ENCODE measurements at regions not wholly inside any gene's neighbourhood (a gene's known extent, or its start where the extent isn't known, plus 50 kb on each side); places are given as distances from the start of the nearest gene placed in this dataset.

DNA sequence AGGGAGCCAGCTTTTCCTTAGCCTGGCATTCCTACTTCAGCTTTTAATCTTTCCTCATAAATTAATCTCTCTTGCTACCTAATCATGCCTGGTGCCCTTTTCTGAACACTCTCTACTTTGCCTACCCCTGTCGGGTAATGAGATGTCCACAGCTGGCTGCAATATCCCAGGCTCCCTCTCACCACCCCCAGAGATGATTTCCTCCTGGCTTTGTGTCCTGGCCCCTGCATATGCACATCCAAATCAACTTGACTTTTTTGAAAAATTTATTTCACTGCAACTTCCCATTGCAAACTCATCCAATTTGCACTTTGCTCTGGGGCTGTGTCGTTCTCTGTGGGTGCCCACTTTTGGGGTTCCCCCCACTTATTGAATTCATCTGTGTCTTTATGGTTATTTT, 218.1 kb upstream of the SKOR2 start:
- TF ChIP-seq, protein P1, sequence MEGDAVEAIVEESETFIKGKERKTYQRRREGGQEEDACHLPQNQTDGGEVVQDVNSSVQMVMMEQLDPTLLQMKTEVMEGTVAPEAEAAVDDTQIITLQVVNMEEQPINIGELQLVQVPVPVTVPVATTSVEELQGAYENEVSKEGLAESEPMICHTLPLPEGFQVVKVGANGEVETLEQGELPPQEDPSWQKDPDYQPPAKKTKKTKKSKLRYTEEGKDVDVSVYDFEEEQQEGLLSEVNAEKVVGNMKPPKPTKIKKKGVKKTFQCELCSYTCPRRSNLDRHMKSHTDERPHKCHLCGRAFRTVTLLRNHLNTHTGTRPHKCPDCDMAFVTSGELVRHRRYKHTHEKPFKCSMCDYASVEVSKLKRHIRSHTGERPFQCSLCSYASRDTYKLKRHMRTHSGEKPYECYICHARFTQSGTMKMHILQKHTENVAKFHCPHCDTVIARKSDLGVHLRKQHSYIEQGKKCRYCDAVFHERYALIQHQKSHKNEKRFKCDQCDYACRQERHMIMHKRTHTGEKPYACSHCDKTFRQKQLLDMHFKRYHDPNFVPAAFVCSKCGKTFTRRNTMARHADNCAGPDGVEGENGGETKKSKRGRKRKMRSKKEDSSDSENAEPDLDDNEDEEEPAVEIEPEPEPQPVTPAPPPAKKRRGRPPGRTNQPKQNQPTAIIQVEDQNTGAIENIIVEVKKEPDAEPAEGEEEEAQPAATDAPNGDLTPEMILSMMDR (IDR thresholded peaks at IDR 0.05; ENCODE audit: insufficient read depth, low read depth, low read length, missing control alignments) = no peak
- no peak overlapping the region for H3K4me3 ChIP-seq (ENCODE audit: low read depth, low read length)
- no peak for DNase-seq (ENCODE audit: low read depth)

DNA sequence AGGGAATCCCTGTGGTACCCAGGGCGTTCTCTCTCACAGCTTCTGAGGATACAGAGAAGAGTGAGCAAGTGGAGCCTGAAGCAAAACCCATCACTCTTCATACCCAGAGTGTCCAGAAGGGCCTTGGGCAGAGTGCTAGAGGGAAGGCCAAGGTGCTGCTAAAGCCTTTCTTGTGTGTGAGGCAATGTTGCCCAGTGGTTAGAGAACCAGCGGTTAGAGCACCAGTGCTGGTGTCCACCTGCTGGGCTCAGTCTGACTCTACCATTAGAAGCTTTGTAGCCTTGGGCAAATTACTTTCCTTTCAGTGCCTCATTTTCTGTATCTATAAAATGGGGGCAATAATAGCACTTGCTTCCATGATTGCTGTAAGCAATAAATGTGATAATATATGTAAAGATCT, 210.5 kb upstream of the SKOR2 start:
- no peak for DNase-seq (ENCODE audit: low read depth)
- TF ChIP-seq, protein P1 (IDR thresholded peaks at IDR 0.05; ENCODE audit: insufficient read depth, low read depth, low read length, missing control alignments) = no peak
- no peak overlapping the region for H3K4me3 ChIP-seq (ENCODE audit: low read depth, low read length)

GRCh38 chr18:47461406-47461948, 210.0 kb upstream of the SKOR2 start:
- no peak overlapping the region for H3K4me3 ChIP-seq (ENCODE audit: low read depth, low read length)
- TF ChIP-seq, protein P1 (IDR thresholded peaks at IDR 0.05; ENCODE audit: insufficient read depth, low read depth, low read length, missing control alignments) = no peak
- no peak for DNase-seq (ENCODE audit: low read depth)

DNA sequence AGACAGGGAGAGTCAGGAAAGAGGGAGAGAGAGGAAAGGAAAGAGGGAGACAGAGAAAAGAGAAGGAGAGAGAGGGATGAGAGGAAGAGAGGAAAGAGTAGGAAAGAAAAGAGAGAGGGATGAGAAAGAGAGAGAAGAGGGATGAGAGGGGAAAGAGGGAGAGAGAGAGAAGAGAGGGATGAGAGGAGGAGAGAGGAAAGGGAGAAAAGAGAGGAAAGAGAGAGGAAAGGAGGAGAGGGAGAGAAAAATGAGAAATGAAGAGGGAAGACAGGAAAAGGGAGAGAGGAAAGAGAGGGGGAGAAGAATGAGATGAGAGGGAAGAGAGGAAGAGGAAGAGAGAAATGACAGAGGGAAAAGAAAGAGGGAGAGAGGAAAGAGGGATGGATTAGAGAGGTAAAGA, 207.0 kb upstream of the SKOR2 start:
- no peak overlapping the region for H3K4me3 ChIP-seq (ENCODE audit: low read depth, low read length)
- no peak for DNase-seq (ENCODE audit: low read depth)
- TF ChIP-seq, protein P1 (IDR thresholded peaks at IDR 0.05; ENCODE audit: insufficient read depth, low read depth, low read length, missing control alignments) = no peak

DNA sequence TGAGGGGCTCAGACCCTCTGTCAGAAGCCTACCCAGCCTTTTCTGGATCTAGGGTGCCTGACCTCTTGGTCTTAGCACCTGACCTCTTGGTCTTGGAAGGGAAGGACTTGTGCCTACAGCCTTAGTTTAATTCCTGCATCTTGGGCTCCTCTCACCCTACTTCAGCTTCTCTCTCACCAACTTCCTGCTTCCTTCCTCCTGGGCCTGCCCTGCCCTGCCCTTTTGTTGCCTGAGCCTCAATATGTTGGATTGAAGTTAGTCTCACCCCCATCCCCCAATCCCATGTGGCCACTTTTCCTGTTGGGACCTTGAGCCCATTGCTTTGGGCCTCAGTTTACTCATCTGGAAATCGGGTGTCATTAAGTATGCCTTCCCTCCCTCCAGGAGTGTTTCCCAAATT, 206.2 kb upstream of the SKOR2 start:
- H3K4me3 ChIP-seq (ENCODE audit: low read depth, low read length) = no peak overlapping the region
- TF ChIP-seq, protein P1 (IDR thresholded peaks at IDR 0.05; ENCODE audit: insufficient read depth, low read depth, low read length, missing control alignments) = no peak
- no peak for DNase-seq (ENCODE audit: low read depth)

GRCh38 chr18:47453038-47453437, 201.6 kb upstream of the SKOR2 start:
- DNase-seq (ENCODE audit: low read depth) = no peak
- TF ChIP-seq, protein P1 (IDR thresholded peaks at IDR 0.05; ENCODE audit: insufficient read depth, low read depth, low read length, missing control alignments) = no peak
- H3K4me3 ChIP-seq (ENCODE audit: low read depth, low read length) = no peak overlapping the region

DNA sequence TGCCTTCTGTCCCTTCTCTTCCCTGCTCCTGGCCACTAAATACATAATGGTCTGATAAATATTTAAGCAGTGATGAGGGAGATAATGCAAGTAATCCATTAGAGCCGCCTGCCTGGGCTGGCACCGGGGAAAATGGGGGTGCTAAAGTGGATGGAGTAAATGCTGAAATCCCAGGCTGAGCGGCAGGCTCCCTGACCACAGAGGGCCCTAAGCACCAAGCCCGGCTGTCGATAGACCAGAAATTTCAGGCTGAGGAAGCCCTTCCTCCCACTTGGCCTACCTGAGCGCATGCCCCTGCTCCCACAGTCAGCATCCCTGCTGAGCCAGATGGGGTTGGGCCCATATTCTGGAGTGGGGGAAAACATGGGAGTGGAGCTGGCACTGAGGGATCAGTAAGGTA, 197.5 kb upstream of the SKOR2 start:
- no peak for DNase-seq (ENCODE audit: low read depth)
- H3K4me3 ChIP-seq (ENCODE audit: low read depth, low read length) = no peak overlapping the region
- TF ChIP-seq, protein P1 (IDR thresholded peaks at IDR 0.05; ENCODE audit: insufficient read depth, low read depth, low read length, missing control alignments) = no peak
